CD14-positive monocyte (primary cell): ENCODE measurements at regions not wholly inside any gene's neighbourhood (a gene's known extent, or its start where the extent isn't known, plus 50 kb on each side); places are given as distances from the start of the nearest gene placed in this dataset.

Source experiments
- DNase-seq, 3 donors: peaks; one replicate each; pipeline ENCODE4 v3.0.0-alpha.2; 2011 to 2022
- H2AFZ ChIP-seq: 2 replicates; pipeline ENCODE4 v1.6.0; 2012; ENCODE audit warnings: mild to moderate bottlenecking, low read depth, low read length, inconsistent platforms; ENCODE audit not compliant: insufficient read depth, poor library complexity, severe bottlenecking
- H3K27ac ChIP-seq, 2 donors: 1 replicate in 1 of 2; 2 replicates in 1 of 2; pipeline ENCODE4 v1.5.1; 2012 to 2013; ENCODE audit warnings: low read length in 2 of 2, control low read depth in 1 of 2, inconsistent platforms in 1 of 2, low read depth in 1 of 2, mild to moderate bottlenecking in 1 of 2
- H3K27me3 ChIP-seq, 2 donors: one replicate each; pipeline versions ENCODE4 v1.6.0 to v1.6.1; 2011 to 2013; ENCODE audit warnings: low read length in 2 of 2; ENCODE audit not compliant: control insufficient read depth in 2 of 2, insufficient read depth in 2 of 2
- H3K36me3 ChIP-seq, 2 donors: replicated peaks in 1 of 2; 1 replicate in 1 of 2; 2 replicates in 1 of 2; pipeline versions ENCODE4 v1.5.1 to v1.6.1; 2012 to 2013; ENCODE audit warnings: low read length in 2 of 2, control low read depth in 1 of 2, inconsistent platforms in 1 of 2, mild to moderate bottlenecking in 1 of 2; ENCODE audit not compliant: insufficient read depth in 2 of 2, control insufficient read depth in 1 of 2
- H3K4me1 ChIP-seq, 2 donors: 1 replicate in 1 of 2; 2 replicates in 1 of 2; pipeline versions ENCODE4 v1.5.1 to v1.6.1; 2012 to 2013; ENCODE audit warnings: low read length in 2 of 2, control low read depth in 1 of 2, inconsistent platforms in 1 of 2, mild to moderate bottlenecking in 1 of 2, moderate library complexity in 1 of 2; ENCODE audit not compliant: insufficient read depth in 2 of 2, control insufficient read depth in 1 of 2
- H3K4me2 ChIP-seq: replicated peaks from 2 replicates; pipeline ENCODE3; 2012; ENCODE audit warnings: low read length, moderate library complexity, mild to moderate bottlenecking; ENCODE audit not compliant: poor library complexity, severe bottlenecking; ENCODE audit errors: extremely low read depth
- H3K4me3 ChIP-seq, 3 experiments: fragments of 200-600 bp in 1 of 3; sonication (generic) in 1 of 3; replicated peaks in 1 of 3; 1 replicate in 2 of 3; 2 replicates in 1 of 3; pipeline ENCODE4 v1.5.1; 2011 to 2013; ENCODE audit warnings: low read length in 3 of 3, mild to moderate bottlenecking in 3 of 3, control low read depth in 2 of 3, low read depth in 2 of 3, inconsistent platforms in 1 of 3, moderate library complexity in 1 of 3
- H3K79me2 ChIP-seq: 2 replicates; pipeline ENCODE4 v1.6.0; 2012; ENCODE audit warnings: mild to moderate bottlenecking, control low read depth, inconsistent platforms, low read length, moderate library complexity; ENCODE audit not compliant: insufficient read depth
- H3K9ac ChIP-seq: 2 replicates; pipeline ENCODE4 v1.6.0; 2017; ENCODE audit warnings: low read length, mild to moderate bottlenecking; ENCODE audit not compliant: insufficient read depth, poor library complexity, severe bottlenecking
- H3K9me3 ChIP-seq, 2 donors: replicated peaks in 1 of 2; 1 replicate in 1 of 2; 2 replicates in 1 of 2; pipeline versions ENCODE4 v1.5.1 to v1.6.1; 2012 to 2013; ENCODE audit warnings: low read length in 2 of 2, control low read depth in 1 of 2; ENCODE audit not compliant: control insufficient read depth in 1 of 2, insufficient read depth in 1 of 2
- H4K20me1 ChIP-seq: 2 replicates; pipeline ENCODE4 v1.6.0; 2012; ENCODE audit warnings: mild to moderate bottlenecking, low read length, control low read depth, moderate library complexity; ENCODE audit not compliant: insufficient read depth
- H3K27ac Mint-ChIP-seq, 7 donors: one replicate each; pipeline ENCODE4 v1.8.0; 2020; ENCODE audit warnings: mild to moderate bottlenecking in 7 of 7, mixed read lengths in 7 of 7, moderate library complexity in 6 of 7, inconsistent platforms in 2 of 7
- H3K27me3 Mint-ChIP-seq, 3 donors: one replicate each; pipeline ENCODE4 v1.8.0; 2021 to 2022; ENCODE audit warnings: low read depth in 3 of 3, mild to moderate bottlenecking in 3 of 3, mixed read lengths in 3 of 3, moderate library complexity in 3 of 3, inconsistent platforms in 1 of 3
- H3K36me3 Mint-ChIP-seq, 2 donors: one replicate each; pipeline ENCODE4 v1.8.0; 2020; ENCODE audit warnings: mixed read lengths in 2 of 2, inconsistent platforms in 1 of 2, mild to moderate bottlenecking in 1 of 2
- H3K4me1 Mint-ChIP-seq: one replicate; pipeline ENCODE4 v1.8.0; 2020; ENCODE audit warnings: mild to moderate bottlenecking, mixed read lengths
- H3K4me3 Mint-ChIP-seq, 2 donors: one replicate each; pipeline ENCODE4 v1.8.0; 2020; ENCODE audit warnings: mild to moderate bottlenecking in 2 of 2, mixed read lengths in 2 of 2, moderate library complexity in 1 of 2
- H3K9me3 Mint-ChIP-seq, 7 donors: one replicate each; pipeline ENCODE4 v1.8.0; 2020 to 2022; ENCODE audit warnings: mixed read lengths in 7 of 7, mild to moderate bottlenecking in 6 of 7, moderate library complexity in 6 of 7, inconsistent platforms in 2 of 7
- CTCF ChIP-seq: fragments of 200-600 bp; IDR thresholded peaks from one replicate; pipeline ENCODE4 v1.8.0; 2022; ENCODE audit warnings: antibody characterized with exemption, mild to moderate bottlenecking
- WGBS: methylation state at CpG from one replicate; pipeline ENCODE4 v1.1.5; 2013; ENCODE audit warnings: missing lambda C conversion rate; ENCODE audit not compliant: insufficient coverage; 5-methylcytosine and 5-hydroxymethylcytosine counted together
- intact Hi-C, 2 donors: fragments of 100-400 bp; cut with micrococcal nuclease; formaldehyde crosslinking; loops; one replicate each; pipeline versions ENCODE4 v1.15.0 to v1.15.1; 2023

- Mint-ChIP-seq H3K4me1 (peaks cover 28% of the 10 kb centered on the region), H3K27me3 (peaks cover 2 to 6% (median 3%) of the 10 kb centered on the region in 3 donors), H3K9me3 (peaks cover 13 to 17% (median 16%) of the 10 kb centered on the region in 7 donors), H3K36me3 (peaks cover 0 to 4% of the 10 kb centered on the region in 2 donors), H3K4me3 (no peak overlapping the region), H3K27ac (no peak overlapping the region)
- H3K9me3 ChIP-seq: peaks cover 10 to 12% of the 10 kb centered on the region in 2 donors
- no peak for TF ChIP-seq CTCF
- H3K27me3 ChIP-seq: no peaks in the 10 kb centered on the region
- intact Hi-C loops: loop anchor here in 1 of 2 donors (10.0 kb wide), 1 partner anchor 51 kb away; no protein-coding TSS in a partner anchor
- H3K79me2 ChIP-seq: no peaks in the 10 kb centered on the region
- H3K9ac ChIP-seq: no peak overlapping the region
- H3K27ac ChIP-seq: no peak overlapping the region
- DNase-seq: no peak
- no peak overlapping the region for H2AFZ ChIP-seq
- peaks cover 23% of the 10 kb centered on the region in 2 donors for H3K4me1 ChIP-seq
- H3K4me2 ChIP-seq: no peak overlapping the region
- no peak overlapping the region for H3K4me3 ChIP-seq
- WGBS: no CpG with 5 or more reads among the region's 4 CpGs
- H4K20me1 ChIP-seq: no peaks in the 10 kb centered on the region
- H3K36me3 ChIP-seq: no peaks in the 10 kb centered on the region
Observed at GRCh38 chr7:47643716-47644400, 61.9 kb upstream of the TNS3 start.

- no peak overlapping the region for H3K27ac Mint-ChIP-seq
- H3K4me1 Mint-ChIP-seq: peaks cover 15% of the 10 kb centered on the region
- H3K36me3 ChIP-seq: no peaks in the 10 kb centered on the region
- H3K36me3 Mint-ChIP-seq: peaks cover 0 to 4% of the 10 kb centered on the region in 2 donors
- H3K79me2 ChIP-seq: no peaks in the 10 kb centered on the region
- WGBS: 97% methylated on average over 7 of the region's 8 CpGs
- intact Hi-C loops: loop anchor here in 1 of 2 donors (10.0 kb wide), 1 partner anchor 55 kb away; no protein-coding TSS in a partner anchor
- H3K4me3 ChIP-seq: no peak overlapping the region
- H3K27me3 Mint-ChIP-seq: peaks cover 5 to 7% (median 6%) of the 10 kb centered on the region in 3 donors
- H3K4me1 ChIP-seq: peaks cover 0 to 3% of the 10 kb centered on the region in 2 donors
- no peak overlapping the region for H3K4me3 Mint-ChIP-seq
- peaks cover 10 to 12% of the 10 kb centered on the region in 2 donors for H3K9me3 ChIP-seq
- H4K20me1 ChIP-seq: no peaks in the 10 kb centered on the region
- H3K9me3 Mint-ChIP-seq: peaks cover 13 to 17% (median 16%) of the 10 kb centered on the region in 7 donors
- no peak overlapping the region for H3K27ac ChIP-seq
- no peak for DNase-seq
- no peak for TF ChIP-seq CTCF
- H3K9ac ChIP-seq: no peak overlapping the region
- H3K4me2 ChIP-seq: no peak overlapping the region
- no peak overlapping the region for H2AFZ ChIP-seq
- H3K27me3 ChIP-seq: no peaks in the 10 kb centered on the region
Observed at GRCh38 chr7:47640265-47640664, 58.4 kb upstream of the TNS3 start.
